ENCODE measurements at regions not wholly inside any gene's neighbourhood (a gene's known extent, or its start where the extent isn't known, plus 50 kb on each side); places are given as distances from the start of the nearest gene placed in this dataset.
"Not testable (repeated sequence)": the region's sequence is repeated elsewhere in the genome, so short reads cannot be mapped to it uniquely, and the experiment has no call there.

DNA sequence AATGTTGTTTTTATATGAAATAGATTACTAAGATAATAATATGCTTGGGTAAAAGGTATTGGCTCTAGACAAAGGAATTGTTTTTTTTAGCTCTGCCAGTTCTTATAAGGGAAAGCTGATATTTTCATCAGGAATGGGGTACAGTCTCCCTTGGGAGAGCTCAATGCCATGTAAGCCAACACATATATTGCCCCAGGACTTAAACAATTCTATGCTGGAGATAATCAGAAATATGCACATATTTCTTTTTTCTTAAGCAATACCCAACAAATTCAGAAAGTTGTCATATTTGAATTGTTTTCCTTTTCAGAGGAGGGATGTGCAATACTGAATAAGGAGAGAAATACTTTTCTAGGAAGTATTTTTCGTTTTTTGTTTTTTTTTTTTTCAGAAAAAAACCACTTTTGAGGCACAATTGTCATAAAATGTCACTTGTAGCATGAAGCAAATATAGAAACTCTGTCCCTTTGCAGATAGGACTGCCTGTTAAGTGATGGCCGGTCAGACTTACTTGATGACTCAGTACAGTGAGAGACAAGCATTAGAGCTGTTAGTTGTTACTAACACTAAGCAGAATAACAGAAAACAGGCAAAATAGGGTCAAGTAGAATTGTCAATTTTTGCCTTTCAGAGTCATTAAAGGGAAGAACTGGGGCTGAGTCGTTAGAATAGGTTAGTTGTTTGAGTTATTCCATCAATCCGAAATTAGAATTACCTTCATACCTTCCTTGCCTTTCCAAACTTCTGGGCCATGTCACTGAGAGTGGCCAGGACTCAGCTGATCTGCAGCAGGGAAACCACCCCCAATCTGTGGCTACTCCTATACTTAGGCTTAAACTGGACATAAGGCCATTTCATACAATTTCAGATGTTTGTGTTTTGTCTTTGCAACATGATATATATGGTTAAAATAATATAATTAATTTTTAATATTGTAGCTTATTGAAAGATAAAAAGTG is 168.1 kb downstream of the SLC38A4 start:
- H3K23ac ChIP-seq (ENCODE audit: low read length in 2 of 2): no peak overlapping the region
- no peak overlapping the region for H2AFZ ChIP-seq (ENCODE audit: low read depth, low read length)
- no peak overlapping the region for H4K8ac ChIP-seq (ENCODE audit: low read length)
- peak overlapping the region; percentile 82 for H3K9ac ChIP-seq (ENCODE audit: low read length)
- H3K14ac ChIP-seq (ENCODE audit: low read length in 2 of 2): no peak overlapping the region
- peak overlapping the region; percentile 77 to 80 for H3K18ac ChIP-seq (ENCODE audit: low read depth in 1 of 2, low read length in 2 of 2)
- H2BK120ac ChIP-seq (ENCODE audit: low read depth, low read length): no peak overlapping the region
- 0% methylated on average over 1 of the region's 4 CpGs for WGBS
- peaks cover 2% of the 10 kb centered on the region for H3K79me1 ChIP-seq (replicated peaks; ENCODE audit: low read length, poor library complexity, severe bottlenecking)
- H3K27me3 ChIP-seq (ENCODE audit: control insufficient read depth in 1 of 2, insufficient read depth in 1 of 2, low read length in 2 of 2): no peaks in the 10 kb centered on the region
- no peak overlapping the region for H2AK5ac ChIP-seq (ENCODE audit: low read length, severe bottlenecking)
- H3K4ac ChIP-seq (ENCODE audit: low read depth in 1 of 2, low read length in 2 of 2): no peak overlapping the region
- H2BK12ac ChIP-seq (ENCODE audit: low read length in 2 of 2): peak overlapping the region in 1 of 2 experiments; percentile 69
- H2BK15ac ChIP-seq (ENCODE audit: low read depth, poor library complexity, severe bottlenecking): no peak overlapping the region
- H3K27ac ChIP-seq (ENCODE audit: low read length, poor library complexity, severe bottlenecking): no peak overlapping the region
- no peak overlapping the region for H3K4me2 ChIP-seq (ENCODE audit: low read length, poor library complexity, severe bottlenecking)
- no peaks in the 10 kb centered on the region for H3K36me3 ChIP-seq (ENCODE audit: control insufficient read depth in 1 of 2, insufficient read depth in 2 of 2, low read depth in 1 of 2, low read length in 2 of 2)
- peaks cover 1% of the 10 kb centered on the region for H3K4me1 ChIP-seq (ENCODE audit: control insufficient read depth, insufficient read depth, low read depth, low read length)
- H2BK5ac ChIP-seq (ENCODE audit: low read depth, low read length, poor library complexity, severe bottlenecking): no peak overlapping the region
- peak; percentile 72 for DNase-seq
- H3K9me3 ChIP-seq (ENCODE audit: control insufficient read depth, low read length): no peaks in the 10 kb centered on the region
- no peak overlapping the region for H4K91ac ChIP-seq (ENCODE audit: low read length)
- H3K4me3 ChIP-seq (ENCODE audit: insufficient read depth in 1 of 2, low read depth in 1 of 2, low read length in 2 of 2): no peak overlapping the region

GRCh38 chr12:46655984-46656383 is 169.8 kb downstream of the SLC38A4 start:
- H3K18ac ChIP-seq (ENCODE audit: low read depth in 1 of 2, low read length in 2 of 2): peak overlapping the region in 1 of 2 experiments; percentile 28
- not testable (repeated sequence) for H2AFZ ChIP-seq (ENCODE audit: low read depth, low read length)
- WGBS: 95% methylated on average over 3 of the region's 3 CpGs

DNA sequence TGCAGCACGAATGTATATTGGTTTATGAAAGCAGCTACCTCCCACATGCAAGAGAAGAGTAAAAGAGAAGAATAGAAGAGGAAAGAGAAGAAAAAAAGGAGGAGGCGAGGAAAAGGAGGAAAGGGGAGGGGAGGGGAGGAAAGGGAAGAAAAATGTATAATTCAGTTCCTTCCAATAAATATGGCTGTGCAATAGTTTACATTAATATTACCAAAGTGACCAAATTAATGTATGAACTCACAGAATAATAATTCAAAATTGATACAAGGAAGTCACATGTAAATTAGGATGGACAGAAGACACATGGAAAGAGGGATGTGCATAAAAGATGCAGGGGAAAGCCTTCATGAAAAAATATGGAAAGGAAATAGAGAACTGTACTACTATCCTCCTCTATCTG is 172.5 kb downstream of the SLC38A4 start:
- H2BK15ac ChIP-seq (ENCODE audit: low read depth, poor library complexity, severe bottlenecking): no peak overlapping the region
- no peak for DNase-seq
- WGBS: 89% methylated on average over 1 of the region's 2 CpGs
- H2AFZ ChIP-seq (ENCODE audit: low read depth, low read length): no peak overlapping the region
- H4K8ac ChIP-seq (ENCODE audit: low read length): no peak overlapping the region
- no peaks in the 10 kb centered on the region for H3K36me3 ChIP-seq (ENCODE audit: control insufficient read depth in 1 of 2, insufficient read depth in 2 of 2, low read depth in 1 of 2, low read length in 2 of 2)
- H3K4me1 ChIP-seq (ENCODE audit: control insufficient read depth, insufficient read depth, low read depth, low read length): peaks cover 1% of the 10 kb centered on the region
- no peak overlapping the region for H2AK5ac ChIP-seq (ENCODE audit: low read length, severe bottlenecking)
- no peak overlapping the region for H2BK120ac ChIP-seq (ENCODE audit: low read depth, low read length)
- no peak overlapping the region for H4K91ac ChIP-seq (ENCODE audit: low read length)
- H3K79me1 ChIP-seq (replicated peaks; ENCODE audit: low read length, poor library complexity, severe bottlenecking): no peaks in the 10 kb centered on the region
- no peaks in the 10 kb centered on the region for H3K9me3 ChIP-seq (ENCODE audit: control insufficient read depth, low read length)
- H3K9ac ChIP-seq (ENCODE audit: low read length): no peak overlapping the region
- H3K4me3 ChIP-seq (ENCODE audit: insufficient read depth in 1 of 2, low read depth in 1 of 2, low read length in 2 of 2): no peak overlapping the region
- no peak overlapping the region for H2BK12ac ChIP-seq (ENCODE audit: low read length in 2 of 2)
- no peak overlapping the region for H2BK5ac ChIP-seq (ENCODE audit: low read depth, low read length, poor library complexity, severe bottlenecking)
- no peak overlapping the region for H3K4ac ChIP-seq (ENCODE audit: low read depth in 1 of 2, low read length in 2 of 2)
- no peak overlapping the region for H3K23ac ChIP-seq (ENCODE audit: low read length in 2 of 2)
- H3K14ac ChIP-seq (ENCODE audit: low read length in 2 of 2): no peak overlapping the region
- no peak overlapping the region for H3K18ac ChIP-seq (ENCODE audit: low read depth in 1 of 2, low read length in 2 of 2)
- H3K4me2 ChIP-seq (ENCODE audit: low read length, poor library complexity, severe bottlenecking): no peak overlapping the region
- H3K27me3 ChIP-seq (ENCODE audit: control insufficient read depth in 1 of 2, insufficient read depth in 1 of 2, low read length in 2 of 2): no peaks in the 10 kb centered on the region
- no peak overlapping the region for H3K27ac ChIP-seq (ENCODE audit: low read length, poor library complexity, severe bottlenecking)

More at GRCh38 chr12:46655984-46656383, 169.8 kb downstream of the SLC38A4 start:
- not testable (repeated sequence) for H2AK5ac ChIP-seq (ENCODE audit: low read length, severe bottlenecking); H3K4me3 ChIP-seq (ENCODE audit: insufficient read depth in 1 of 2, low read depth in 1 of 2, low read length in 2 of 2); H2BK15ac ChIP-seq (ENCODE audit: low read depth, poor library complexity, severe bottlenecking); H2BK5ac ChIP-seq (ENCODE audit: low read depth, low read length, poor library complexity, severe bottlenecking); H2BK12ac ChIP-seq (ENCODE audit: low read length in 2 of 2); H3K23ac ChIP-seq (ENCODE audit: low read length in 2 of 2); H3K9me3 ChIP-seq (ENCODE audit: control insufficient read depth, low read length); H3K9ac ChIP-seq (ENCODE audit: low read length); H4K8ac ChIP-seq (ENCODE audit: low read length); H2BK120ac ChIP-seq (ENCODE audit: low read depth, low read length); H3K27me3 ChIP-seq (ENCODE audit: control insufficient read depth in 1 of 2, insufficient read depth in 1 of 2, low read length in 2 of 2); H3K36me3 ChIP-seq (ENCODE audit: control insufficient read depth in 1 of 2, insufficient read depth in 2 of 2, low read depth in 1 of 2, low read length in 2 of 2); H3K4ac ChIP-seq (ENCODE audit: low read depth in 1 of 2, low read length in 2 of 2); H3K14ac ChIP-seq (ENCODE audit: low read length in 2 of 2); H3K4me2 ChIP-seq (ENCODE audit: low read length, poor library complexity, severe bottlenecking); H3K79me1 ChIP-seq (replicated peaks; ENCODE audit: low read length, poor library complexity, severe bottlenecking); H3K27ac ChIP-seq (ENCODE audit: low read length, poor library complexity, severe bottlenecking); DNase-seq; H3K4me1 ChIP-seq (ENCODE audit: control insufficient read depth, insufficient read depth, low read depth, low read length)
- H4K91ac ChIP-seq (ENCODE audit: low read length): peak overlapping the region; percentile 70

GRCh38 chr12:46652692-46653091 is 173.1 kb downstream of the SLC38A4 start:
- Histone ChIP-seq H4K91ac (ENCODE audit: low read length) (no peak overlapping the region), H3K27me3 (ENCODE audit: control insufficient read depth in 1 of 2, insufficient read depth in 1 of 2, low read length in 2 of 2) (no peaks in the 10 kb centered on the region), H2BK5ac (ENCODE audit: low read depth, low read length, poor library complexity, severe bottlenecking) (no peak overlapping the region), H2BK120ac (ENCODE audit: low read depth, low read length) (no peak overlapping the region), H3K18ac (ENCODE audit: low read depth in 1 of 2, low read length in 2 of 2) (no peak overlapping the region), H3K4me3 (ENCODE audit: insufficient read depth in 1 of 2, low read depth in 1 of 2, low read length in 2 of 2) (no peak overlapping the region), H2BK15ac (ENCODE audit: low read depth, poor library complexity, severe bottlenecking) (no peak overlapping the region), H3K27ac (ENCODE audit: low read length, poor library complexity, severe bottlenecking) (no peak overlapping the region), H3K79me1 (replicated peaks; ENCODE audit: low read length, poor library complexity, severe bottlenecking) (no peaks in the 10 kb centered on the region), H2AK5ac (ENCODE audit: low read length, severe bottlenecking) (no peak overlapping the region), H4K8ac (ENCODE audit: low read length) (no peak overlapping the region), H3K14ac (ENCODE audit: low read length in 2 of 2) (no peak overlapping the region), H3K23ac (ENCODE audit: low read length in 2 of 2) (no peak overlapping the region), H2AFZ (ENCODE audit: low read depth, low read length) (no peak overlapping the region), H2BK12ac (ENCODE audit: low read length in 2 of 2) (no peak overlapping the region), H3K4me2 (ENCODE audit: low read length, poor library complexity, severe bottlenecking) (no peak overlapping the region), H3K36me3 (ENCODE audit: control insufficient read depth in 1 of 2, insufficient read depth in 2 of 2, low read depth in 1 of 2, low read length in 2 of 2) (no peaks in the 10 kb centered on the region), H3K4ac (ENCODE audit: low read depth in 1 of 2, low read length in 2 of 2) (no peak overlapping the region), H3K4me1 (ENCODE audit: control insufficient read depth, insufficient read depth, low read depth, low read length) (no peaks in the 10 kb centered on the region), H3K9ac (ENCODE audit: low read length) (no peak overlapping the region), H3K9me3 (ENCODE audit: control insufficient read depth, low read length) (no peaks in the 10 kb centered on the region)
- DNase-seq: no peak
